NT2/D1 (cell line): ENCODE measurements at regions not wholly inside any gene's neighbourhood (a gene's known extent, or its start where the extent isn't known, plus 50 kb on each side); places are given as distances from the start of the nearest gene placed in this dataset.

Experiments
- SUZ12 ChIP-seq: IDR thresholded peaks from 2 replicates; pipeline ENCODE4 v1.6.1; 2011; ENCODE audit not compliant: insufficient read length, insufficient read depth; ENCODE audit errors: extremely low read depth
- YY1 ChIP-seq: IDR thresholded peaks from 2 replicates; pipeline ENCODE4 v1.6.1; 2011; ENCODE audit not compliant: insufficient read length, insufficient read depth
- ZNF274 ChIP-seq: IDR thresholded peaks from 2 replicates; pipeline ENCODE4 v1.6.1; 2011; ENCODE audit warnings: mild to moderate bottlenecking, low read depth, low read length

DNA sequence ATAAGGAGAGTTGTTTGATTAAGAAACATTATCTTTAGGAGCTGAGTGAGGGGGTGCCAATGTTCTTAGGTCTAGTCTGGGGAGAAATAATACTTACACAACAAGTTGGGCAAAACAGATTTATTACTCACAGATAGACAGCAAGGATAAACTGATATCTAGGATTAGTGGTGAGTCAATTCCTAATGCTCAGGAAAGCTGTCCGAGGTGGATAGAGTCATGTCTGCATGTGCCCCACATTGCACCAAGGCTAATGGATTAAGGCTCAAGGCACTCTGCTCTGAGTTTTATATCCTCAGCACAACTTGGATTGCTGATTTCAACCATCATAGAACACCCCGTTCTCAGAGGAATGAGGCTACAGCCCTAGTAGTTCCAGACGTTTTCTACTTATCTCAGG lies 1042.3 kb downstream of the OTOL1 start:
- no peak for TF ChIP-seq YY1
- TF ChIP-seq ZNF274: no peak
- TF ChIP-seq SUZ12: no peak
